Neuronal stem cell (in vitro differentiated cells): ENCODE measurements at regions not wholly inside any gene's neighbourhood (a gene's known extent, or its start where the extent isn't known, plus 50 kb on each side); places are given as distances from the start of the nearest gene placed in this dataset.
A peak's percentile ranks its signal among the peaks of the same experiment; 100 is the strongest.
"Not testable (repeated sequence)": the region's sequence is repeated elsewhere in the genome, so short reads cannot be mapped to it uniquely, and the experiment has no call there.

Experiments
- DNase-seq: peaks from one replicate; pipeline ENCODE4 v3.0.0-alpha.2; 2013; ENCODE audit warnings: low spot score
- H2AFZ ChIP-seq: one replicate; pipeline ENCODE4 v1.6.1; 2013; ENCODE audit warnings: mild to moderate bottlenecking, low read length, inconsistent platforms
- H2AK5ac ChIP-seq: 2 replicates; pipeline ENCODE4 v1.6.1; 2013; ENCODE audit warnings: low read depth, mild to moderate bottlenecking, inconsistent platforms, low read length, moderate library complexity, mixed read lengths
- H2BK120ac ChIP-seq: 2 replicates; pipeline ENCODE4 v1.6.1; 2013; ENCODE audit warnings: low read depth, mild to moderate bottlenecking, inconsistent platforms, low read length, moderate library complexity, mixed read lengths
- H2BK12ac ChIP-seq: one replicate; pipeline ENCODE4 v1.6.1; 2013; ENCODE audit warnings: low read length, inconsistent platforms
- H2BK15ac ChIP-seq: 2 replicates; pipeline ENCODE4 v1.6.1; 2013; ENCODE audit warnings: mild to moderate bottlenecking, low read length, inconsistent platforms, mixed read lengths
- H2BK5ac ChIP-seq: one replicate; pipeline ENCODE4 v1.6.1; 2013; ENCODE audit warnings: inconsistent platforms, mild to moderate bottlenecking, low read length, moderate library complexity
- H3K14ac ChIP-seq: one replicate; pipeline ENCODE4 v1.6.1; 2013; ENCODE audit warnings: low read length, inconsistent platforms
- H3K18ac ChIP-seq: 2 replicates; pipeline ENCODE4 v1.6.1; 2013; ENCODE audit warnings: low read length, inconsistent platforms
- H3K23ac ChIP-seq: 2 replicates; pipeline ENCODE4 v1.6.1; 2013; ENCODE audit warnings: low read depth, mild to moderate bottlenecking, mixed read lengths, low read length, inconsistent platforms; ENCODE audit not compliant: poor library complexity
- H3K27ac ChIP-seq: replicated peaks from 3 replicates; pipeline ENCODE4 v1.5.1; 2013; ENCODE audit warnings: low read length, inconsistent platforms
- H3K27me3 ChIP-seq, 3 experiments: 2 replicates each; pipeline ENCODE4 v1.6.1; 2013; ENCODE audit warnings: low read length in 3 of 3, mild to moderate bottlenecking in 2 of 3, inconsistent platforms in 1 of 3, low read depth in 1 of 3, mixed read lengths in 1 of 3, moderate library complexity in 1 of 3; ENCODE audit not compliant: control insufficient read depth in 3 of 3, insufficient read depth in 3 of 3
- H3K36me3 ChIP-seq, 2 donors: replicated peaks in 1 of 2; 2 replicates each; pipeline ENCODE4 v1.6.1; 2013; ENCODE audit warnings: low read length in 2 of 2; ENCODE audit not compliant: control insufficient read depth in 2 of 2, insufficient read depth in 2 of 2
- H3K4ac ChIP-seq: 2 replicates; pipeline ENCODE4 v1.6.1; 2013; ENCODE audit warnings: inconsistent platforms, mild to moderate bottlenecking, low read length, moderate library complexity
- H3K4me1 ChIP-seq, 2 donors: 1 replicate in 1 of 2; 2 replicates in 1 of 2; pipeline ENCODE4 v1.6.1; 2013; ENCODE audit warnings: low read length in 2 of 2, low read depth in 1 of 2; ENCODE audit not compliant: control insufficient read depth in 2 of 2, insufficient read depth in 1 of 2
- H3K4me2 ChIP-seq: one replicate; pipeline ENCODE4 v1.6.1; 2013; ENCODE audit warnings: mild to moderate bottlenecking, low read length, inconsistent platforms; ENCODE audit not compliant: insufficient read depth, poor library complexity, severe bottlenecking
- H3K4me3 ChIP-seq, 2 donors: 2 replicates each; pipeline ENCODE4 v1.5.1; 2013; ENCODE audit warnings: low read length in 2 of 2, mild to moderate bottlenecking in 2 of 2, inconsistent platforms in 1 of 2, moderate library complexity in 1 of 2
- H3K79me1 ChIP-seq: one replicate; pipeline ENCODE4 v1.6.1; 2013; ENCODE audit warnings: low read depth, mild to moderate bottlenecking, inconsistent platforms, low read length, moderate library complexity
- H3K9ac ChIP-seq: one replicate; pipeline ENCODE4 v1.6.1; 2013; ENCODE audit warnings: mild to moderate bottlenecking, low read depth, low read length, inconsistent platforms; ENCODE audit not compliant: poor library complexity
- H3K9me3 ChIP-seq, 2 donors: replicated peaks in 1 of 2; 2 replicates each; pipeline versions ENCODE3 to v1.6.1; 2013; ENCODE audit warnings: low read length in 2 of 2, mild to moderate bottlenecking in 2 of 2, inconsistent platforms in 1 of 2, low read depth in 1 of 2, mixed read lengths in 1 of 2, moderate library complexity in 1 of 2; ENCODE audit not compliant: control insufficient read depth in 2 of 2, insufficient read depth in 1 of 2
- H4K8ac ChIP-seq: one replicate; pipeline ENCODE4 v1.6.1; 2013; ENCODE audit warnings: low read depth, mild to moderate bottlenecking, inconsistent platforms, low read length, moderate library complexity
- H4K91ac ChIP-seq: one replicate; pipeline ENCODE4 v1.6.1; 2013; ENCODE audit warnings: low read length, low read depth, mild to moderate bottlenecking, inconsistent platforms; ENCODE audit not compliant: poor library complexity
- WGBS, 2 donors: extraction: QIAGEN DNeasy Blood & Tissue Kit; methylation state at CpG; one replicate each; pipeline ENCODE4 v1.1.7; 2013; ENCODE audit warnings: missing lambda C conversion rate in 2 of 2, mixed read lengths in 1 of 2; ENCODE audit not compliant: insufficient read length in 2 of 2, insufficient replicate concordance in 1 of 2; ENCODE audit errors: extremely low coverage in 2 of 2; 5-methylcytosine and 5-hydroxymethylcytosine counted together

GRCh38 chr2:89102587-89102986 is 411.1 kb downstream of the RPIA start:
- not testable (repeated sequence) for H3K27ac ChIP-seq, H3K4ac ChIP-seq

DNA sequence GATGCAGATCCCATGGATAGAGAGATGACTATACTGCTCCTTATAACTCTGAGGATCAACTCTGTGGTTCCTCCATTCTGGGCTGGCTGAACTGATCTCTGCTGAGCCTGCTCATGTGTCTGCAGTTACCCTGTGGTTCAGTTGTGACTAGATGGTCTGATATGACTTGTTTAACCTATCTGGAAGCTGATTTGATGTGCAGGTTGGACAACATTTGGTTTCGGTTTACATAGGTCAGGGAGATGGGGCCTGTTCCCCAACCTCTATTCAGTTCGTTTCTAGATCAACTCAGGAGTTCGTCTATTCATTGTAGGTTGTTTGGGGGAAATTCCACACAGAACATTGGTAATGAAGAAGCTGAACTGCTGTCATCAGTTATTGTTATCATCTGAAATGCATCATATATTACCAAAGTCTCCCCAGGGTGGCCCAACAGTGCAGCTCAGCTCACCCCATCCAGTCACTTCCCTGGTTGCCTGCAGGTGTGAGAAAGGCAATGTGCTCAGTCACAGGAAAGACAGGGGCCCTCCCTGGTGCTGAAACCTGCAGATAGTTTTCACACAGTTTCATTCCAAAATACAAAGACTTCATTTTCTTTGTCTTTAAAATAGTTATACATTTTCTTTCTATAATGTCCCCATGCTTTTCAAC is 415.0 kb downstream of the RPIA start:
- not testable (repeated sequence) for H3K4ac ChIP-seq, H2BK120ac ChIP-seq, H3K14ac ChIP-seq, H3K36me3 ChIP-seq, H3K9me3 ChIP-seq, H3K18ac ChIP-seq, H2BK12ac ChIP-seq, H4K91ac ChIP-seq, H3K4me2 ChIP-seq, DNase-seq, H2BK15ac ChIP-seq, H2AK5ac ChIP-seq, H3K23ac ChIP-seq, H4K8ac ChIP-seq, H3K4me3 ChIP-seq, H3K79me1 ChIP-seq, H3K27me3 ChIP-seq, H2BK5ac ChIP-seq, H3K4me1 ChIP-seq, H2AFZ ChIP-seq, H3K9ac ChIP-seq, H3K27ac ChIP-seq
- WGBS, 2 donors = no CpG with 5 or more reads among the region's 3 CpGs

More at GRCh38 chr2:89102587-89102986, 411.1 kb downstream of the RPIA start:
- H2AFZ ChIP-seq, H3K4me2 ChIP-seq, H3K36me3 ChIP-seq, H4K8ac ChIP-seq, H3K18ac ChIP-seq, H3K4me1 ChIP-seq, H2BK12ac ChIP-seq, H3K9me3 ChIP-seq, H3K9ac ChIP-seq, H4K91ac ChIP-seq, H2BK120ac ChIP-seq, DNase-seq, H3K4me3 ChIP-seq, H3K27me3 ChIP-seq, H2BK15ac ChIP-seq, H3K23ac ChIP-seq, H3K14ac ChIP-seq, H3K79me1 ChIP-seq, H2AK5ac ChIP-seq, H2BK5ac ChIP-seq: not testable (repeated sequence)
- no CpG with 5 or more reads among the region's 4 CpGs for WGBS, 2 donors

DNA sequence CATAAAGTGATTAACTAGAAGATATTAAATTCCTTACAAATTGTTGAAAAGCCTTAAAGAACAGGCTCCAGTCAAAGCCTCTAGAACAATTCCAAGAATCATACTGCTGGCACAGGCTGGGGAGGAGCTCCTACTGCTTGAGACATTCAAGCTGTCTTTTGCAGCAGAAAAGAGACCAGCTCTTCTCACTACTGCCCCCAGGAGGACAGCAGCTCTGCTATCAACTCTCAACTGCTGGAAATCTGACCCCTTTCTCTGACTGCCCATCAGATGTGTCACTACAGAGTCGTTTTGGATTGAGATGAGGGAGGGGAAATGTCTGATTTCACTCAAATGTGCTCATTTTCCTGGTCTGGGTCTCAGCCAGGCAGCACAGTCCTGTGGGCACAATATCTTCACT is 421.0 kb downstream of the RPIA start:
- WGBS, 2 donors = no CpG with 5 or more reads among the region's 1 CpG
- H3K36me3 ChIP-seq, H3K4me2 ChIP-seq, H3K4me3 ChIP-seq, H3K27me3 ChIP-seq, H2BK5ac ChIP-seq, H2AK5ac ChIP-seq, H4K8ac ChIP-seq, H3K4ac ChIP-seq, H3K9me3 ChIP-seq, H4K91ac ChIP-seq, H2AFZ ChIP-seq, H3K79me1 ChIP-seq, H2BK12ac ChIP-seq, H3K18ac ChIP-seq, H2BK120ac ChIP-seq, H3K23ac ChIP-seq, H3K14ac ChIP-seq, H3K4me1 ChIP-seq, H3K27ac ChIP-seq, H3K9ac ChIP-seq, H2BK15ac ChIP-seq: not testable (repeated sequence)
- DNase-seq = peak; percentile 5

DNA sequence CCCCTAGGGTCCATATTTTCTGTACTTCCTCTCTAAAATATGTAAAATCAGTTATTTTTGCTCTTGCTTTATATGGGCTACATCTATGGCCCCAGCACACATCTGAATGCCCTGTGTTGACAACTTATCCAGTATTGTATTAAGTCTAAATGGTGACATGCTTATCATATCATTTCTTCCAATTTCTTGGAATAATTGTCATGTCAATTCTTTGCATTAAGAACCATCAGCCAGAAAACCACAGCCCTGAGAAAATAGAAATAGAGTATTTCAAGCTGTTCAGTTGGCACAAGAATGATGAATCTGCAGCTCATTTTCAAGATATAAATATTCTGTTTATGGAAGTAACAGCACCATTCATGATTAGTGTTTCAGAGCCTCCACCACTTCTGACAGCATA is 421.8 kb downstream of the RPIA start:
- H2AFZ ChIP-seq, H3K9me3 ChIP-seq, H2BK15ac ChIP-seq, H3K79me1 ChIP-seq, H4K91ac ChIP-seq, H3K9ac ChIP-seq, H2AK5ac ChIP-seq, H3K14ac ChIP-seq, DNase-seq, H3K36me3 ChIP-seq, H2BK12ac ChIP-seq, H3K4me1 ChIP-seq, H3K18ac ChIP-seq, H3K23ac ChIP-seq, H3K4me2 ChIP-seq, H2BK5ac ChIP-seq, H3K4ac ChIP-seq, H3K27ac ChIP-seq, H4K8ac ChIP-seq, H3K4me3 ChIP-seq, H3K27me3 ChIP-seq, H2BK120ac ChIP-seq: not testable (repeated sequence)
